ENCODE measurements at regions not wholly inside any gene's neighbourhood (a gene's known extent, or its start where the extent isn't known, plus 50 kb on each side); places are given as distances from the start of the nearest gene placed in this dataset.
"Not testable (repeated sequence)": the region's sequence is repeated elsewhere in the genome, so short reads cannot be mapped to it uniquely, and the experiment has no call there.

DNA sequence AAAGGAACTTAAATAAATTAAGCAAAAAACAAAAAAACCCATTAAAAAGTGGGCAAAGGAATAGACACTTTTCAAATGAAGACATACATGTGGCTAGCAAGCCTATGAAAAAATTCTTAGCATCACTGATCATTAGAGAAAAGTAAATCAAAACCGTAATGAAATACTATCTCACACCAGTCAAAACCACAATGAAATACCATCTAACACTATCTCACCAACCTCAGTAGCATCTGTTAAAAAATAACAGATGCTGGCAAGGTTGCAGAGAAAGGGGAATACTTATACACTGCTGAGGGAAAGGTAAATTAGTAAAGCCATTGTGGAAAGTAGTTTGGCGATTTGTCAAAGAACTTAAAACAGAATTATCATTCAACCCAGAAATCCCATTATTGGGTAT lies 381.1 kb downstream of the FLRT2 start:
- DNase-seq = no peak

DNA sequence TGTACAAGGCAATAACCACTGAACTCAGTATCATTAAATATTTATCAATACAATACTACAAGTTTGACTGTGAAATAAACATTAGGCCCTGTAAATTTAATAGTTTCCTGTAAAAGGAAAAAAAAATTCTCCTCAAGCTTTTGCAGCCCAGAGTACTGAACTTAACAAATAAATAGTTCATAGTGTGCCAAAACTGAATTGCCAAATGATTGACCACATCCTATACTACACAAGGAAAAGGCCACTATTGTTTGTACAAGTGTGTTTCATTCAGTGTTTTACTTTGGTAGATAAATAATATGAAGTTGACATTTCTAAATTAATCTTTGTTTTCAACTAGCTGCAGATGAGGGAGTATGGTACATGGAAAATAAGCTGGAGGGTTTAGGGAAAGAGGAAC lies 379.6 kb downstream of the FLRT2 start:
- no peak for DNase-seq

DNA sequence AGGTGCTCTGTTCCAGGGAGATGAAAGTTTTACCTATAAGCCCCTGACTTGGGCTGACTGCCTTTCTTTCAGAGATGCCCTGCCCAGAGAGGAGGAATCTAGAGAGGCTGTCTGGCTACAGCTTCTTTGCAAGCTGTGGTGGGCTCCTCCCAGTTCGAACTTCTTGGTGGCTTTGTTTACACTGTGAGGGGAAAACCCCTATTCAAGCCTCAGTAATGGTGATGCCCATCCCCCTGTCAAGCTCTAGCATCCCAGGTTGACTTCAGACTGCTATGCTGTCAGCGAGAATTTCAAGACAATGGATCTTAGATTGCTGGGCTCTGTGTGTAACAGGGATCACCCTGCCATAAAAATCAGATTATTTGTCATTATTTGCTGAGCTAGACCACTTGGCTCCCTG lies 377.6 kb downstream of the FLRT2 start:
- DNase-seq = no peak

DNA sequence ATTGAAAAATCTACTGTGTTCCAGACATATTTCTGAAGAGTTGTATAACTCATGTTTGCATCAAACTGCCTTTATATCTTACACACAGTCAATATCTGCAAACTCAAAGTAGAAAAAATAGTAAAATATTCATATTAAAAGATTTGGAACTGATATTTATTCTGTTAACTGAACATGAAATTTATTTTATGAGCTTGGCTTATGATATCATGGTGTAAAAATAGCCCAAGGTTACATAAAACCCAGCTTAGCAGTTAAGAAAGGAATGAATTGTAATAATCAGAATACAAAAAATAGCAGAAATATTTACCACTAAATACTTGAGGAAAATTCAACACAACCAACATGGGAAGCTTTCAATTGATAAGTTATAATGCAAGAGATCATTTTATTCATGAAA lies 367.9 kb downstream of the FLRT2 start:
- no peak for DNase-seq

DNA sequence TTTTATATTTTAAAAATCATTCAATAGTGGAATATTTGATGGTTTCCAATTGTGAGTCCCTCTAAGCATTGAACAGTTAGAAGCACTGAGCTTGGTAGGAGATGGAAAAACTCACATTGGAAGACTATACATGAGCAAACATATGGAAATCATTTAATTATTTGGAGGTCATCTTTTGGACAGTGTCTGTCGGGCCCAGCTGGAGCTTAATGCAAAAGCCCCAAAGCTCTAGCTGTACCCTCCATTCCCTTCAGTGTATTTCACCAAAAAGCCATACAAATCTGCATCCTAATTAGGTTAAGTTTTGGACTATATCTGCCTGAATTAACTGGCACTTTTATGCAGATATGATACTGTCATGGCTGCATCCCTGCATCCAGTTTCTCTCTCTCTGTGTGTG lies 365.7 kb downstream of the FLRT2 start:
- DNase-seq = no peak

DNA sequence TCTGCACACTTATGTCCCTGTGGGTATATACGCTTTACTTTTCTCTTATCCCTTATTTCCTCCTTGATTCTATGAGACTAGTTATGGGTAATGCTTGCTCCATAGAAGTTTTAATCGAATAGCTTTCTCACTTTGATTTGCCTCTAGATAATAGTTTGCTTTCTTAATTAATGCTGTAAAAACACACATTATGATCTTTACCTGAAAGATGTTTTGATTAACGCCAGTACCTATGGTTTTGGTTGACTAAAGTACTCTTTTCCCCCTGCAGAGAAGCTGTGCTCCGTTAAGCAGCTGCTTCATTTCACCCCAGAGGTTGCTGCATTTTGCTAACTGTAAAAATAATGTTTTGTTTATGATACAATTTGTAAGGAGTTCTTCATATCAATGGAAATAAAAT lies 362.3 kb downstream of the FLRT2 start:
- DNase-seq = no peak

DNA sequence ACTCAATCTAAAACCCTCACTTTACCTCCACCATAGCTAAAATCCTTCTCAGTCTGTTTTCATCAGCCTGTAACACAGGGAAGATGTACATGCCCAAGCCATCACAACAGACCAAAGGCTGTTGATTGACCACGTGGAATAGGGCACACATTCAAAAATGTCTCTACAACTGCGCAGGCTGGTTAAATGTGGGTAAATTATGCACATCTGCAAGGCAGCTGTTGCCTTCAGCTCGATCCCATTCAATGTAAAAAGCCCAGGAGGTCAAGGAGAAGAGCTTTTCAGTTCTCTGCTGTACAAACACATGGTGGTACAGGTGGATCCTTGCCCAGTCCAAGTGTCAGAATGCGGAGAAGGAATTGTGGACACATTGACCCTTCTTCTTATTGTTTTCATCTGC lies 354.0 kb downstream of the FLRT2 start:
- no peak for DNase-seq

DNA sequence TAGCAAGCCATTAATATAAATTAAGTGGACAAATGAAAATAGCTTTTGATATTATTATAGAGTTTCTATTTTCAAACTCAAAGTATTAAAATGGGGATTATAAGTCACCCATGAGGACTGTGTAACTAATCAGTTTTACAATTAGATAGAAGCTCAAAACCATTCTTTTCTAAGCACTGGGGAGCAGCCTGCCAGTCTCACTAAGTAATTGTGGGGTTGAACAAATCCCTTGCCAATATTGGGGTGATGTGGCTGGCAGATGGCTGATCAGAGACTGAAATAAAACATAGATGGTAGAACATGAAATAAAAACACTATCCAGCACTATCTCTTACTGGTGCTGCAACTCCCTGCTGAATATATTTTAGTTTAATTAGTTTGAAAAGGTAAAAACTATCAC lies 353.2 kb downstream of the FLRT2 start:
- no peak for DNase-seq

DNA sequence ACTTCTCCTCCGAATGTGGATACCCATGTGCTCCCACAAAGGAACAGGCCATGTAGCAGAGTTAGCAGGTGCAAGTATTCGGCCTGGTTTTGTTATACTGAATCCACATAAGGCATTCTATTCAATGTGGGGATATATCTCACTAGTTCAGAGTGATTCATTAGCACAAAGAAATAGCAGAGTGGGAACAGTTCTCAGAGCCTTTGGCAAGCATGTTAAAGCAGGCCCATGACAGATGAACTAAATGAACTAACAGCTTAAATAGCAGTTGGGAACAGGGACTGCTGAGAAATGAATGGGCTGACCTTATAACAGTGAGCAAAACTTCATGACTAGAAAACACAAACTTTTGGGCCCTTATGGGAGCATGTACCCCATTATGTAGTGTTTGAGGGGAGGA lies 352.0 kb downstream of the FLRT2 start:
- no peak for DNase-seq

DNA sequence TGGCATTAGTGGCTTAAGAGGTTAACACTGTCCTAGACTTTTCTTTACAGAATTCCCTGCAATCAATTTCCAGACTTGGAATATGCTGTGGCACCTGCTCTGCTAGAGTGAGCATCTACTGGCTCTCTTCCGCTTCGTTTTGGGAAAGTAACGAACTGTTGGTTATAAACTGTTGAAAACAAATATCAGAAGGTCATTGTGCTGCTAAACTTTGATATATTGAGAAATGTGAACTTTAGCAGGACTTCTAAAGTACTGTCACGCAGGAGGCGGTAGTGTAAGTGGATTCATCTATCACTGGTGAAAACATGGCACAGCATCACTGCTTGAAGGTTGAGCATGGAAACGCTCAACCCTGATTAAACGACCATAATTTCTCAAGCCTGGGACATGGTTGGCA lies 348.9 kb downstream of the FLRT2 start:
- DNase-seq = no peak

DNA sequence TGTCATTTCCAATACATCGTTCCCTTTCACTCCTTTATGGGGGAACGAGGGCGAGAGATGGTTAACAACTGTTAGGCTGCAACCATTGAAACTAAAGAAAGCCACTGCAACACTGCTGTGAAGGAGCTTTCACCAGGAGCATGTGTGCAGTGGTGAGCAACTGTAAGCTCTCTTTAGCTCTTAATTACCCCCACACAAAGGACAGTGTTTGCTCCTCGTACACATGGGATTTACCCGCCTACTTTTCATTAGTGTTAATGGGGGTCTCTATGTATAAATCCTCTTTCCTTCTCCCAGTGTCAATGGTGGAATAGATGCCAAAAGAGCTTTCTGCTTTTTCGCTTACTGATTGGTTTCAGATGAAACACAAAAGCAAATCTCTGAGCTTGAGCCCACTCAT lies 343.1 kb downstream of the FLRT2 start:
- DNase-seq = no peak

DNA sequence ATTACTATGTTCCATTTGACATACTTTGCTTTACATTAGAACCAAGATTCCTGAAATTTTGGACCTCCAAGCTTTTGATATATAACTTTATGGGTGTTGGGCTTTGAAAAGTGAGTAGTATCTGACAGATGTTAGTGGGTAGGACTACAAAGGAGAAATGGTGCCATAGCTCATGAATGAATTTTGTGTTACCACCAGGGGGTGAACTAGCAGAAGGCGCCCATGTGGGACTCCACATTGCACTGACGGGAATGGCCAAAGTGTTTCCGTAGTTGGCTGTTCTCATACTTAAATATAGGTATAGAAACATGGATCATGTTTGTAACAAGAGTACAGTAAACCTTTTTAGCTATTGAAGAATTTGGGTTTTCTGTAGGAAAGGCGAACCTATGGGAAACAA lies 337.5 kb downstream of the FLRT2 start:
- no peak for DNase-seq

DNA sequence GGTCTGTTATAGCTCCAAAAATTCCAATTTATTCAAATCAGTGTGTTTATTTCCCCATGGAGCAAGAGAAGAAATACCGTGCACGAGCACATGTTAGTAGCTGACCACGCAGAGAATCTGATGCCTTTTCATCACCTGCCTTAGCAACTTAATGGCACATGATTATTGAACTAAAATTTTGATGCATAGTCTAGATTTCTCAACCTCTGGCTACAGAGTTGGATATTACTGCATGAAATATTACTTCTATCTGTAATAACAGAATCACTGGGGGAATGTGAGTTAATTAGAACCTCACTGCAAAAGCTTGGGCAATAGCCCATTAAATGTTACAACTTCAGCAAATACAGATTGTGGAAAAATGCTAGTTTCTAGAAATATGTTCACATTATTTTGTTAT lies 335.8 kb downstream of the FLRT2 start:
- no peak for DNase-seq

DNA sequence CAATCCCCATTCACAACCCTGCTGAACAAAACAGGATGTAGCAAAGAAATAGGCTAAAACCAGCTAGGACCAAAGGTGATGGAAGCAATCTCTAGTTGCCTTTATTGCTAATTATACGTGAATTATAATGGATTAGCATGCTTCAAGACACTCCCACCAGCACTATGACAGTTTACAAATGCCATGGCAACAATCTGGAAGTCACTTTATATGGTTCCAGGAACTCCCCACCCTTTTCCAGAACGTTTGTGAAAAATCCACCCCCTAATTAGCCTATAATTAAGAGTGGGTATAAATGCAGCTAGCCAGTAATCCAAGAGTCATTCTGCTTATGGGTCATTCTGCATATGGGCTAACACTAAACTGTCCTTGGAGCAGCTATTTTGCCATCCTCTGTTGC lies 328.7 kb downstream of the FLRT2 start:
- DNase-seq = no peak

DNA sequence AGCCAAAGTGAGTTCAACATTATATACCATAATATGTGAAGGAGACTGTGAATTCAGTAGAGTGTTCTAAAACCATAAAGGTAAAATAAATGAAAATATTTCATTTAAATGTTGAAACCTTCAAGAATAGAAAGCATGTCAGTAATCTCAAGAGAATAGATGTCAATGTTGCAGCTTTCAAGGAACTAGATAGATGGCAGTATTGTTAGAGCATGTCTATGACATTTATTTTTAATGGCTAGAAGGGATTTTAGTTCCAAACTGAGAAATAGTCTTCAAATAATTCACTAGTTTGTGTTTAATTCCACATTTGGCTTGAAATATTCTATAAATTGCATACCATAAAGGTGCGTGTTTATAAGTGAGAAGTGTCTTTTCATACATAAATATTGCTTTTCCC lies 326.5 kb downstream of the FLRT2 start:
- DNase-seq = no peak

DNA sequence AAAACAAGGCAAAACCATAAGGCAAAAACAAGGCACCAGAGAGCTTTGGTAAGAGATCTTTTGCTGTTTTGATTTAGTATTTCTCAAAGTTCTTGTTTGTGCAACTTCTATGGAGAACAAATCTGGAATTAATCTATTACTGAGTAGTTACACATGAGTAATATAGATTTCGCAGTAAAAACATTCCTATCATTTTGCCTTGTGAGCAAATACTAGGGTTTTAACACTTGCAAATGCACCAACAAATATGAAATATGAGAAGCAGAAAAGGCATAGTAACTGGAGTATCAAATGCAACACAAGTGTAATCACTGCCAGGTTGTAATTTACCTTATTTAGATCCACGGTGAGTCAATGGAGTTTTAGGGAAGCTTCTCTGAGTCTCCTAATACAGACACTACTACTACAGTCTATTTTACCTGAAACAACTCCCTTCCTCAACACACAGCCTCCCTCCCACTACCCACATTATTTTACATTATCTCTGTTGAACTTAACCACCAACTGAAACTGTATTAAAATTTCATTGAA lies 324.1 kb downstream of the FLRT2 start:
- DNase-seq = no peak

DNA sequence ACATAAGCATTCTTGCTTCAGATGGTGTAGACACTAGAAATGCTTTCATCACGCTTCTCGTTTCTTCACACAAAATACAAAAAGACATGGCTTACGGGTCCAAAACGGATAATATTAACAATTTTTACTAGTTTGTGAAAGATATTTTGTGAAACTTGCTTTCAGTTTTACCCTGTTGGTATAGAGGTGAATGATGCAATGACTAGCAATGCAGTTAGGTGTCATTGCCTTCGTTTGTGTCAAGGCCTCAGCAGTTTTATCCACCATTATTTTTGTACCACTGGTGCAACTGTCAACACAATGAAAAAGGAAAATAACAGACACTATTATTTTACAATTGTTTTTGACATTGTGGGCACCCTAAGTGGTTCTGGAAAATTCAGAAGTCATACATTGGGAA lies 323.0 kb downstream of the FLRT2 start:
- DNase-seq = no peak

DNA sequence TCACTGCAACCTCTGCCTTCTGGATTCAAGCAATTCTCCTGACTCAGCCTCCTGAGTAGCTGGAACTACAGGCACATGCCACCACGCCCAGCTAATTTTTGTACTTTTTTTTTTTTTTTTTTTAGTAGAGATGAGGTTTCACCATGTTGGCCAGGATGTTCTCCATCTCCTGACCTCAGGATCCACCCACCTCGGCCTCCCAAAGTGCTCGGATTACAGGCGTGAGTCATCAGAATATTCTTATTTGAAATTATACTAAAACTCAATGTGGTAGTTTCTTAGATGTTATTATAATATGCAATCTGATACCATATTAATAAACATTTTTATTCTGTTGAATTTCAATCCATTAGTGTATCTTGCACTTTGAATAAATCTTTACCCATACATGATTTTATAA lies 322.2 kb downstream of the FLRT2 start:
- not testable (repeated sequence) for DNase-seq

DNA sequence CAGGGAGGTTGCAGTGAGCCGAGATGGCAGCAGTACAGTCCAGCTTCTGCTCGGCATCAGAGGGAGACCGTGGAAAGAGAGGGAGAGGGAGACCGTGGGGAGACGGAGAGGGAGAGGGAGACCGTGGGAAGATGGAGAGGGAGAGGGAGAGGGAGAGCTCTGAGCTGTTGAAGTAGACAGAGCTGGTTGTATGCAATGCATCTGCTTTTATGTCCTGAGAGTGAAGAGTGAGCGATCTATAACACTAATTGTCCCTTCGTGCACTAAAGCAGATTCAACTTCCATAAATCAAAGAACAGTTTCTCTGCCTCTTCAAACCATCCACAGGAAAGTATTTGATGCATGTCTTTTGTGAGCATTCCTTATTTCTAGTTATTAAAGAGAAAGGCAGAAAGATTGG lies 300.6 kb downstream of the FLRT2 start:
- DNase-seq = not testable (repeated sequence)

DNA sequence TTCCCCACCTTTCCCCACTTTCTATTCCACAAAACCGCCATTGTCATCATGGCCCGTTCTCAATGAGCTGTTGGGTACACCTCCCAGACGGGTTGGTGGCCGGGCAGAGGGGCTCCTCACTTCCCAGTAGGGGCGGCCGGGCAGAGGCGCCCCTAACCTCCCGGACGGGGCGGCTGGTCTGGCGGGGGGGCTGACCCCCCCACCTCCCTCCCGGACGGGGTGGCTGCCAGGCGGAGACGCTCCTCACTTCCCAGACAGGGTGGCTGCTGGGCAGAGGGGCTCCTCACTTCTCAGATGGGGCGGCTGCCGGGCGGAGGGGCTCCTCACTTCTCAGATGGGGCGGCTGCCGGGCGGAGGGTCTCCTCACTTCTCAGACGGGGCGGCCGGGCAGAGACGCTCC lies 299.7 kb downstream of the FLRT2 start:
- not testable (repeated sequence) for DNase-seq

DNA sequence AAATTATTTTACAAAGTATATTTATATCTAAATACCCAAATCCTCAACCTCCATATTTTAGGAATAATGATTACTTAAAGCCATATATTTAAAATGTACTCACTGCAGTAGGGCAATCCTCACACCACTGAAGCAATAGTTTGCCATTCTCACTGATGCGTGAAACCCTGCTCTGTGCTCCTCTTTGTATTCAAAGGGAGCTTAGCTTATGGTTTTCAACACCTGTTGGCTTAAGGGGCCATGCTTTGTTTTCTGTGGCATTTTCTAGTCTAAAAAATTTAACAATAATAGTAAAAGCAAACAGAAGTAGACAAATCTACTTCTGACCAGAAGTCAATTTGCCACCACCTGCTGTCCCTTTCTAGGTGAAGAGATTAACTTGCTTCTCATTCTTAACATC lies 294.6 kb downstream of the FLRT2 start:
- no peak for DNase-seq

DNA sequence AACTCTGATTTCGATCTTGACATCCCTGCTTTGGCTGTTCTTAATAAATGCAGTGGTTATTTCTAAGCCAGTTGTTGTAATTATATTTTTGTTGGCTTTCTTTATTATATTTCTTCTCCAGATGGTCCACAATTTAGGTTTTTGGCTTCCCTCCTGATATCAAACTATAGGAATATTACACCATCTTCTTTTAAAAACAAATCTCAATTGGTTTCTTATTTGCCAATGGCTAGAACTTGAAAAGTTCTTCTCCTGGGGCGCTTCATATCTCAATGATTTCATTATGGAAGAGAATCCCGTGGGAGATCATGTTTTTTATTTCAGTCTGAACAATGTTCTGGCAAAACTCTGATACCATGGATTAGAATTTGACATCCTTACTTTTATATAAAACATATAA lies 292.3 kb downstream of the FLRT2 start:
- DNase-seq = no peak

DNA sequence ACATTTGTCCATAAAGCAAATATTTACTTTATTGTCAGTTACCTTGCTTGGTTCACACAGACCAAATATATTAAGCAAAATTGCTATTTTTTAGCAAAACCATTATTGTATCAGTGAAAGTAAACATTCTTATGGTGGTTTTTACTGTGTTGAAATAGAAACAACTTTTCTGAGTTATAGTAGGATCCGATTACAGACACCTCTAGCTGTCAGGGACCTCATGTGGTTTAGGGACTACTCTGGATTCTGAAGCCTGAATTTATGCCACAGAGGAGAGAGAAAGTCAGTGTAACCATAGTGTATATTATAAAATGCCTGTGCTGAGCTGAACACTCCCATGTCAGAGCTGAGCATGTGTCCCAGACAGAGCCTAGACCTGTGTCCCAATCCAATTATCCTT lies 287.5 kb downstream of the FLRT2 start:
- no peak for DNase-seq

DNA sequence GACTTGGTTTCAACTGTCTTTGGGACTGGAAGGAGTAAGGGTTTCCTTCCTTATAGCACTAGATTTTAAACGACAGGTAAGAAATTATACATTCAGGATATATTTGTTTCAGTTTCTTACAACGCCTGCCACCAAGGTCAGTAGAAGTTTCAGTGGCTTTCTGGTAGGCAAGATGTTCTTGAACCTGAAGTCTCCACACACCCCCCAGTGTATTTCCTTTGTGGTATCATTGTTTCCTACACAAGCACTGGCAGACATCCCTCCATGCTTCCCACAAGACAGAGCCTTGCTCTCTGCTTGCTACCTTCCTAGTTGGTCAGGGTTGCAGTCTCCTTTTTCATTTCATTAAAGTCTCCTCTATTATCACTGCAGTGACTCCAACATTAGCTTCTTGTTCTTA lies 283.1 kb downstream of the FLRT2 start:
- DNase-seq = no peak

DNA sequence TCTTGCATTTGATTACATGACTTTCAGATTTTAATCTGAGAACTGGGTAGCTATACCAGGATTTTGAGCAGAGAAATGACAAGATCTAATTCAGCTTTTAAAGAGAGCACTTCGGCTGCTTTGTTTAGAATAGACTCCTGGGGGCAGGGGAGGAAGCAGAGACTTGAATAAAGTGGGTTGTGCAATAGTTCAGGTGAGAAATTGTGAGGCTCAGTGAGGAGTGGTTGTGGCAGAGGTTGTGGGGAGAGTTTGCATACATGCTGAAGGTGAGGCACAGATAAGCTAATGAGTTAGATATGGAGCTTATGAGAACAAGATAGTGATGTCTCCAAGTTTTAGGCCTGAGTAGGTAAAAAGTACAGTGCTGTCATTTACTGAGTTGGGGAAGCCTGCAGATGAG lies 281.4 kb downstream of the FLRT2 start:
- DNase-seq = no peak

DNA sequence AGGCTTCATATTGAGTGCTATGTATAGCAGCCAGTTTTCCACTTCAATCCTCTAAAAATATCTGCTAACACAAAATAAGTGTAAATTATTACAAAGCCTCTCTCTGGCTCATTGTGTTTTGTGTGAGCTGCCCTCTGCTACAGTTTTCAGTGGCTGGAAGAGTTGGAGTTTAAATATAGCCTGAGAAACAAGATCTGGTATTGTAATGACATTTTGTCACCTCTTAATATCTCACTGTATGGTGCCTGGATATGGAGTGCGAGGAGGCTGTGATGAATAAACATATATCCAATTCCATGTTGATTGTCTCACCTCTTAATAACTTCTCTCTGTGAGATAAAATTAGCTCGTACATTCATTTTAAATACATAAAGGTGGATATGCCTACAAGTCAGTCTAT lies 269.7 kb downstream of the FLRT2 start:
- DNase-seq = no peak

All from KG1 (cell line).